ENCODE measurements at regions not wholly inside any gene's neighbourhood (a gene's known extent, or its start where the extent isn't known, plus 50 kb on each side); places are given as distances from the start of the nearest gene placed in this dataset.
"Not testable (repeated sequence)": the region's sequence is repeated elsewhere in the genome, so short reads cannot be mapped to it uniquely, and the experiment has no call there.

DNA sequence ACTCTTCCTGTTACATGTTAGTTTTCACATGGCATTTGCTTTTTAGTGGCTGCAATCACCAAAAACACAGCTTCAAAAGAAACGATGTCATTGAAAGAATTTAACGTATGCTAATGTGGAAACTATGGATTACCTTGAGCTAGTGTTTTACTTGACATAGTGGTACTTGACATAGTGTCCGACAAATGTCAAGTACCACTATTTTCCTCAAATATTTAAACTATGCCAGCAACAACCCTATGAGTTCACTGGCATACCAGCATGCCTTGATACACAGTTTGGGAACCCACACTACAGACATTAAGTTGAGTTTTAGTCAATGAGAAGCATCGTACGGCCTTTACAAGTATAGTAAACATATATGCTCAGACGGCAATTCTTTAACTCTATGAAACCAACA is 560.3 kb downstream of the GALC start:
- DNase-seq (ENCODE audit: low read depth in 3 of 3): no peak

DNA sequence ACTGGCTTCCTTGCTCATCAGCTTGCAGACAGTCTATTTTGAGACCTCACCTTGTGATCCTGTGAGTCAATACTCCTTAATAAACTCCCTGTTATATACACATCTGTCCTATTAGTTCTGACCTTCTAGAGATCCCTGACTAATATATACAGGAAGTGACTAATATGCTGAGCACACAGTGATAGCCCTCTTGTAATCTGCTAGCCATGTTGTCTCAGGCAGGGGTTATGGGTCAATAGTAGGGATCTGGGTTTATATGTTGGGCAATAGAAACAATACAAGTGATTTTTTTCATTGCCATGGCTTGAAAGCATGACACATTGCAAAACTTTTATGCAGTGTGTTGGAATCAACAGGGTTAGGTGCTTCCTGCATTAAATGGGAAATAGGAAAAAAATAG is 562.2 kb downstream of the GALC start:
- DNase-seq (ENCODE audit: low read depth in 3 of 3): no peak

DNA sequence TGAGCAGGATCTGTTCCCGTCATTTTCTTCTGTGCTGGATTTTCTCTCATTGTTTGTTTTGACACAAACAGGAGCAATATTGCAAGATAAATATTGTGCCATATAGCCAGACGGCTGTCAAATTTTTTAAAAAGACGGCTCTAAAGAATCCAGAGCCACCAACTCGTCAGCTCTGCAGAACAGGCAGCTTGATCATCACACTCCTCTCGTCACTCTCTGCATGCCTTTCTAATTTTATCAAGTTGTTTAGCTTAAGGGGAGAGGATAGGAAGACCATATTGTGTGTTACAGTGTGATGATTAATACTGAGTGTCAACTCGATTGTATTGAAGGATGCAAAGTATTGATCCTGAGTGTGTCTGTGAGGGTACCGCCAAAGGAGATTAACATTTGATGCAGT is 562.8 kb downstream of the GALC start:
- DNase-seq (ENCODE audit: low read depth in 3 of 3): no peak

DNA sequence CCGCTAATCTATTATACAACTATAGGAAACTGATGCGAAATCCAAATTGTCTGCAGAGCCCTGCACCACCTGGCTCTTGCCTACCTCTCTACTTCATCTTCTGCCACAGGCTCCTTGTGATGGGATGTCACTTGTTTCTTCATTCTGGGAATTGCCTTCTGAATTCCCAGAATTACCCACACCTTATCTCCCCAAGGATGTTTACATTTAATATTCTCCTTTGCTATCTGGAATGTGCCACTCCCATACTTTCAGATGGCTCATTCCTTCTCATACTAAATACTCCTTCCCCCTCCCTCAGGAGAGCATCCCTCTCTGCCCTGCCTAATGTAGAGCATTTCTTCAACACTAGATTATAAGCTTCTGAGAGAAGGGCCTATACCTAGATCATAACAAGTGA is 573.1 kb downstream of the GALC start:
- no peak for DNase-seq (ENCODE audit: low read depth in 3 of 3)

DNA sequence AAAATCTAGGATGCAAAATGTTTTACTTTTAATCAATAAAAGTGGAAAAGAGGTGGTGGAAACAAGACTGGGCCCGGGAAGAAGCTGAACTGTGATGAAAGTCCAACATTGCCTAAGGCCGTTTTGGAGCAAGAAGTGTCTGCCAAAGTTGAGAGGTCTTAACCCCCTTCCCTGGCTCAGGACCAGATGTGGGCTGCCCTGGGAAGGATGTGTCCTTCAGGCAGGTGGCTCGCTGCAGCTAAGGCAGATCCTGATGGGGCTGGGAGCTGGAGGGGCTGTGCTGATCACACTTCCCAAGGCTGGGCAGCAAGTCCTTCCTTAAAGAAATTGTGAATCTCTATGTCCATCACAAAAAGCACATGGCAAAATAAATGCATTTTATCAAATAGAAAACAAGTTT is 581.6 kb downstream of the GALC start:
- no peak for DNase-seq (ENCODE audit: low read depth in 3 of 3)

DNA sequence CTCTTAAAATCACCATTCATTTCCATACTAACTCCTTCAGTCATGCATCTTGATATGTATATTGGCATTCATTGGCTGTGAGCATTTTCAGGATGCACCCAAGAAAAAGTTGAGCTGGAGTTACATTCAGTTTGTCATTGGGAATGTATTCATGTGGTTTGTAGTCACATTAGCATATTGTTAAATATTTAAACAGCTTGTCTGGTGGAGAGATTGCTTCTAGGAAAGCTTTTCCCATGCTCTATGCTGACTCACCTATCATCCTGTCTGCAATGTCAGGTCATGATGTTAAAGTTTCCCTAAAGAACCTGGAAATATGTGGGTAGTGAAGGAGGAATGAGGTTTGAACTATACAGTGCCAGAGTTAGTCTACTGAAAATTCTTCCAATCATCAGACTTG is 583.6 kb downstream of the GALC start:
- DNase-seq (ENCODE audit: low read depth in 3 of 3): no peak

DNA sequence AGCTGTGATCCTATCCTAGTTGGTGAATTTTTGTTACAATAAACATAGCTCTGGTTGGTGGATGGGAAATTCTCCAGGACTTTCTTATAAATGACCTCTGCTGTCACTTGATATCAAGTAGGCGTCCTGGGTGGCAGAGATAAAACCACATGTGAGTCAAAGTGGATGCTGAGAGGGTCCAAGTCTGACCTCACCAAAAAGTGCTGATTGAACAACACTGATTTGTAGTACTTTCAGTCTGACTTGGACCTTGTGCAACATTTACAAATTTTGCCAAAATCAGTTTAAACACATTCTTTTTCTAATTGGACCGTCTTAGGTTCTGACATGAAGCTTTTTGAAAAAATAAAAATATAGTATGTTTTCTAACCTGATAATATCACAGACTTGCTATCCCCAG is 585.6 kb downstream of the GALC start:
- DNase-seq (ENCODE audit: low read depth in 3 of 3): no peak

DNA sequence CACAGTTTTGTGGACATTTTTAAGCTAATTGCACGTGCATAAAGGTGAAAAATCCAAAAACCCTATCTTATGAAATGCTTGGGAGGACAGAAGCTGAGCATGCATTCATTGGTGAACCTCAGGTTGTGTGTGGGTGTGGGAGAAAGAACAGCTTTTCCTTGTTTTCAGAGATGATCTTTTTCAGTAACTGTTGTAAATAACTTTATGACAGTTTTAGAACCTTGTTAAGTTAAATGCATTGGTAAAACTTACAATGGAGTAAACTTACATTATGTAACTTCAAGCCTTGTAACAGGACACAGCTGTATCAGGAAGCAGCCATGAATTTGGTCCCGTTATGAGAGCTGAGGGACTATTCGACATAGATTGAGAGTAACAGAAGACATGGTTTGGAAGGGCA is 587.4 kb downstream of the GALC start:
- DNase-seq (ENCODE audit: low read depth in 3 of 3): no peak

DNA sequence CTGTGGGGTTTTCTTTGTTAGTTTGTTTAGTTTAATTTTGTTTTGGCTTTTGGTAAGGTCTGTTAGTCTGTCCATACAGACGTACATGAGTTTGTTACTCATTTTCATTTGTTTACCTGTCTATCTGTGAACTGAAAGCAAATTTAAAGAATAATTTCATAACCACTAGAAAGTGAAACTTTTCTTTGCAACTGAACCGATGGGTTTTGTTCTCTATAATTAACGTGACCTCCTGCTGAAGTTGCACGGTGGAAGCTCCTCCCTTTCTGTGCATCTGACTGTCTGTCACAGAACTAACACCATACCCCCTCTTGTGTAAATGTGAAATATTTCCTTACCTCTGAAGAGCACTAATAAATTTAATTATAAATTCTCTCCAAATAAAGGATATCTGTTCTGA is 595.5 kb downstream of the GALC start:
- DNase-seq (ENCODE audit: low read depth in 3 of 3): no peak

DNA sequence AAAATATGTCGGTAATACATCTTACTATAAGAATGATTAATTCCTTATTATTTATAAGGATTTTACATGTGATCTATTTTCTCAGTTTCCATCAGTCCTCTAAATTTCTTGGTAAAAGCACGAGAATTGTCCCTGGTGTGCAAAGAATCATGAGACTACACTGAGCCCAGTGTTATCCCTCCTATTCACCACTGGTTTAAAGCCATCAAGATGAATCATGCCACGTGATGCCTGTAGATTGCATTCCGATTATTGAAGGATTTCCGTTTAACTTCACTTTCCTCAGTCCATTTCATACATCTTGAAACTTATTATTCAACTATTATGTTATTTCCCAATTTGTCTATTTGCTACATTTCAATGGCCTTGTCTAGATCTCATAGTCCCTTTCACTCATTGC is 601.9 kb downstream of the GALC start:
- DNase-seq (ENCODE audit: low read depth in 3 of 3): no peak

DNA sequence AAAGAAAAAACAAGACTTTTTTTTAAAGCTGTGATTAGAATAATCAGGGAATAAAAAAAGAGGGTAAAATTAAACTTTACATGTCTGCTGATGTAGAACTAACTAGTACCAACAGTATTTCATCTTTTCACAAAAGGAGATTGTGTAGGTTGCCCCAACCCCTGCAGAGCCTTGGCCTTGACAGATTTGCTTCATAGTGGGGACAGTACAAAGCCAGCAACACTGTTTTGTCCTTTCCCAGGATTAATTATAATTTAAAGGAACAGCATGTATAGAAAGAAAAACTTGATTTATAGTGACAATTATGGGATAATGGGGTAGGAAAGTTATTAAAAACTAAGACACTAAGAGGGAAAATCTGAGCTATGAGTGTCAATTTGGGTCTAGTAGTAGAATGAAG is 604.0 kb downstream of the GALC start:
- DNase-seq (ENCODE audit: low read depth in 3 of 3): no peak

DNA sequence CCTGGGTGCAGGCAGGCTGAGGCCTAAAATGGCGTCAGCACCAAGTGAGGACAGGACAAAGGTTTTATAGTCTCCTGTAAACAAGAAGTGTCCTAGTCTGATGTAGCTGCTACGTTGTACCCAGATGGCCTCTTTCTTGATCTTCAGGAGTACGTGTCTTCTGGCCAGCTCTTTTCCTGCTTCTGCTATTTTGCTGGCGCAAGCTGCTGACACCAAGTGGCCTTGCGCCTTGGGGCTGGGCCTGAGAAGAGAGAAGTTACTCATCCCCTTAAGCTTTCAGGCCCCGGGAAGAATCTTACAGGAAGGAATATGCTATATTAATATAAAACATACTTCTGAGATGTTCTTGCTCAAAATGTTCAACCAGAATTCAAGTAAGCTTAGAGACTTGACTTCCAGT is 605.2 kb downstream of the GALC start:
- DNase-seq (ENCODE audit: low read depth in 3 of 3): no peak

DNA sequence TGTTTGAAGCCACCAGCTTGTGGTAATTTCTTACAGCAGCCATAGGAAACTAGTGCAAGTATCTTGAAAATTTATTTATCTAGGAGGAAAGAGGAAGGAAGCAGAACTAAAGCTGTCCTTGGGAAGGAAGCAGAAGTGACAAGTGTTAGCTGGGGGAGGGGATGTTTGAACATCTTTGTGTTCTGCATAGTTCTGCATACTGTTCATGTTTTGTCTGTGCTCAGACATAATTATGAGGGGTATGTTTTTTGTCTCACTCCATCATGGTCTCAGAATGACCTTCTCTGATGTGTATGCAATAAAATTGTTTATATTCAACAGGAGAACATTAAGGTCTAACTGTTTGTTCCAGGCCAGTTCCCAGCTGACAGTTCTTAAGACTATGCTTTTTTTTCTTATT is 606.5 kb downstream of the GALC start:
- DNase-seq (ENCODE audit: low read depth in 3 of 3): no peak

DNA sequence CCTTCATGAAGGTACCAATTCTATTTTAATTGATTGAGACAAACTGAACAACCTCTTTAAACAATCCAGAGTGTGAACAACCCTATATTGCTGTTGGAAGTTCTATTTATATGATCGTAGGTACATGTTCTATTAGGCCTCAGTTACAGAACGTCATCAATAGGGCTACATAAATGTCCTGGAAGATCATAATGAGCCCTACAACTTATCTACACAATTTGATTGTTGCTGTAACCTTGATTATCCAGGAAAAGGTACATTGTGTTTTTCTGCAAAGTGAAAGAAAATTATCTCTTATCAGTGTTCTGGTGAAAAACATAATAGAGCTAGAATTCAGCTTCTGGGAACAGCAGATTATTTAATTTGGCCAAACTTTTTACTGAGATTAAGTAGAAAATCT is 612.9 kb downstream of the GALC start:
- DNase-seq (ENCODE audit: low read depth in 3 of 3): no peak

DNA sequence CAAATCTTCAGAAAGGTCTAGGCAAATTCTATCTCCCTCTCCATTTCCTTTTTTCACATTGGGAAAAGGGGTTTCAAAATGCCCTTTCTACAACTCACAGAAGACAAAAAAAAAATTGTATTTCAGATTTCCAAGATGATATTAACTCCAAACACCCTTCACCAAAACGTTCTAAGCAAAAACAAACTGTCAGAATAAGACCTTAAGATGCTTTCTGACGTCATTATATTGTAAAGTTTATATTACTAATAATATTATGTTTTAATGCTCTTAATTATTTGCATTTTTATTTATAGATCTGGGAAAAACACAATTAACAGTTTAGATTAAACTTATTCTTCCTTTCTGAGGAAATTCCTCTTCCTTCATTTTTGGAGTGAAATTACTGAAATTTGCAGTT is 624.2 kb downstream of the GALC start:
- DNase-seq (ENCODE audit: low read depth in 3 of 3): no peak

DNA sequence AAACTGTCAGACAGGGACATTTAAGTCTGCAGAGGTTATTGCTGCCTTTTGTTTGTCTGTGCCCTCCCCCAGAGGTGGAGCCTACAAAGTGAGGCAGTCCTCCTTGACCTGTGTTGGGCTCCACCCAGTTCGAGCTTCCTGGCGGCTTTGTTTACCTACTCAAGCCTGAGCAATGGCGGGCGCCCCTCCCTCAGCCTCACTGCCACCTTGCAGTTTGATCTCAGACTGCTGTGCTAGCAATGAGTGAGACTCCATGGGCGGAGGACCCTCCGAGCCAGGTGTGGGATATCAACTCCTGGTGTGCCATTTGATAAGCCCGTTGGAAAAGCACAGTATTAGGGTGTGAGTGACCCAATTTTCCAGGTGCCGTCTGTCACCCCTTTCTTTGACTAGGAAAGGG is 632.7 kb downstream of the GALC start:
- not testable (repeated sequence) for DNase-seq (ENCODE audit: low read depth in 3 of 3)

DNA sequence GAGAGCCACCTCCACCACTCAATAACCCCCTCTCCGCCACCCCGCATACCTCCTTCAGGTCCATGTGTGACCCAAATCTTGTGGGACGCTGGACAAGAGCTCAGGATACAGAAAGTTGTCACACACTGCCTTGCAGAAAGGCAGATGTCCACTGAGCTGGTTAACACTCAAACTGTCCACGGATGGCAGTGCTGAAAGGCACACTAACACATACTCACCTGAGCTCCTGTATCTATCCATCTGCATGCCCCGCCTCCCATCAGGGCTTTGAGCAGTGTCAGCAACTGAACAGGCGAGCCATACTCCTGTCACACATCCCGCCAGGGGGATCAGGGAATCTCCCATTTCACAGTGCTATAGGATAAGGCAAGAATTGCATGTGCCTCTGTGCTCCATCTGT is 642.0 kb downstream of the GALC start:
- no peak for DNase-seq (ENCODE audit: low read depth in 3 of 3)

DNA sequence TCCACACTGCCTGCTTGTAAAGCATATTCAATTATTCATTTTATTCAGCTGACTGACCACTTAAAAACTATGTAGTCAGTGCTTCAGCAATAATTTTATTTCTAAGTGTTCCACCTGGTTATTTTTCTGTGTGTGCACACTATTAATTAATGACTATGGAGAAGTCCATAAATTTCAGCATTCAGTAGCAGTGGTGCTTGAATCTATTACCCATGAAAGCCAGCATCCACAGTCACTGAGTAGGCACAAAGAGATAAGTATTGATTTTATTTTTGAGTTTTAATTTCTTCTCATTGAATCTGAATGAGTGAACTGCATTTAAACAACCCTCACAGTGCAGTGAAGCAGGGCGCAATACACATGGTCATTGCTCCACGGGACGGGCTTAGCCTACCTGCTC is 643.1 kb downstream of the GALC start:
- DNase-seq (ENCODE audit: low read depth in 3 of 3): no peak

DNA sequence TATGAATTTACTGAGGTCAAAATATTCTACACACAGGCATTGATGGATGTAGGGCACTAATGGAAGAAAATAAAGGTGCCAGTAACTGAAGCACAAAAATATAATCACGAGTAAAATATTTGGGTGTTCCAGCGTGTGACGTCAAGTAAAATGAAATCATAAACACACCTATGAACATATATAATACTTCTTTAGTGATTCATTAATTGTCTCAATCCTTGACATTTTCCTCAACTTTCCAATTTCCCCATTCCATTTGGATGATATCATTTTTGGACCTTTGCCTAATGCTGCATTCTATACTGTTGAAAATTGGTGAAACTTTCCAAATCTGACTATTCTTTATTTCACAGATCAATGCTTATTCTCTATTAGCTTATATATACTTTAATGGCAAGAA is 649.3 kb downstream of the GALC start:
- DNase-seq (ENCODE audit: low read depth in 3 of 3): no peak

DNA sequence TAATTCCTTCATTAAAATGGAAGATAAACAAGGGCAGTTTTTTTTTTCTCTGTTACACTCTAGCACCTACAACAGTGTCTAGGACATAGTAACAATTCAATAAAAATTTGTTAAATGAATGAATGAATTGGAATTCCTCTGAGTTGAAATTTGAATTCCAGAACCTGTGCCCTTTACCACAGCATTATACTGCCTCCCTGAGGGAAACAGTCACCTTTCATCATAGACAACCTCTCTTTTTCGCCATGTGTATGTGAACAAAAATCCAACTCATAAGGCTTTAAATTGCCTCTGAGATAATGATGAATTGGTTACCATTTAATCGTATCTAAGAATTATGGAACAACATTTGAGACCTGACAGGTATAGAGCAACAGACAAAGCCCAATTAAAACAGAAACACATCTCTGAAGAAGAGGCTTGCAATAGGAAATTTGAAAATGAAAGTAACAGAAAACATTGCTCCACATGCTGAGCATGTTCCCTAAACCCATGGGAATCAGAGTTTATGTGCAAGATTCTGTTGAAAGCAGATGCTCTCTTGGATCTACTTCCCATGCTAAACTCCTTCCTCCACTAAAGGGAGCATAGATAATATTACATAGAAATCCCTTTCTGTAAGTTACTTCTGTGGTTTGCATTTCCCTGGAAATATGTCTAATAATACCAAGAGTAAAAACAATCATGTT is 657.8 kb downstream of the GALC start:
- DNase-seq (ENCODE audit: low read depth in 3 of 3): no peak

DNA sequence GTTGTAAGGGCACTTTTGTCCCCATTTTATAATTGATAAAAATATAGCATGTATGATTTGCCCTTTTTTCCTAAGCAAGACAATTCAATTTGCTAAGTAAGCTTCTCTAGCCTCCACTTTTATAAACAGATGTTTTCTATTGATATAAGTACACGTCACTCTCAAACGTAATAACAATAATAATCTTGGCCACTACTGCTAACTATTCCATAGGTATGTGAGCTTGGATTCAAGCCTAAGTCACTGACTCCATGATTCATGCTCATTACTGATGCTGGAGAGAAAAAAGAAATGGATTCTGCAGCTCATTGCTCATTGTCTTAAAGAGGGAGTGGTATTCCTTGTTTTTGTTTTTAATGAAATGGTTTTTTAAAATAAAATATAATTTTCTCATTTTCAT is 661.0 kb downstream of the GALC start:
- DNase-seq (ENCODE audit: low read depth in 3 of 3): no peak

DNA sequence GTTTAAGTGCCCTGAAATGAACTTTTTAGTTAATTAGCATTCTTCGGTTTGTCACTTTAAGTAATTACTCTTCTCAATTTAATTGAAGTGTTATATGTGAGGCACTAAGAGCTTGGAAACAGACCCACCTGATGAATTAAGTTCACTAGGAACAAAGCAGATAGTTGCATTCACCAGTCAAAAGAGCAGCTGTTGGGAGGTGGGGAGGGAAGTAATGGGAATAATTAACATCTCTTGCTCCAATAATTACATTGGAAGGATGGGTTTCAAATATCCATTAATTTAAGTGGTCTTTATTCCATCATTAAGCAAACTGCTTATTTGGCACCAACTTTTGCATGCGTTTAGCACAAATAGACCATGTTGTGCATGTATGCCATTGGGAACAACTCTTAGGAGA is 667.2 kb downstream of the GALC start:
- DNase-seq (ENCODE audit: low read depth in 3 of 3): no peak

DNA sequence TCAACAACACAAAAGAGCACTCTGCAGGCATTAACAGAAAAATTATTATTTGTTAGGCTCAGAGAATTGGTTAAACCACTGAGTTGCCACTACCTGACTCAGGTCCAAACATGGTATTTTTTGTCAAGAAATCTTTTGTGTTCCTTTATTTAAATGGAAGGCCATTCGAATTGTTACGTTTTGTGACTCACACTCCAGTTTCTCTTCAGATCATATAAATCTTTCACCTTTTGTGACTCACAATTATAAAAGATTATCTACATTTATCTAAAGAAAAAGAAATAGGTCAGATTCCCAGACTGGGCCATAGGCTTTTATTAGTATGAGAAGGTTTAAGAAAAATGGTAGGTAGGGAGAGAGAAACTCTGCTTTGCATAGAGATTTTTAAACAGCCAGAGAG is 669.8 kb downstream of the GALC start:
- no peak for DNase-seq (ENCODE audit: low read depth in 3 of 3)

DNA sequence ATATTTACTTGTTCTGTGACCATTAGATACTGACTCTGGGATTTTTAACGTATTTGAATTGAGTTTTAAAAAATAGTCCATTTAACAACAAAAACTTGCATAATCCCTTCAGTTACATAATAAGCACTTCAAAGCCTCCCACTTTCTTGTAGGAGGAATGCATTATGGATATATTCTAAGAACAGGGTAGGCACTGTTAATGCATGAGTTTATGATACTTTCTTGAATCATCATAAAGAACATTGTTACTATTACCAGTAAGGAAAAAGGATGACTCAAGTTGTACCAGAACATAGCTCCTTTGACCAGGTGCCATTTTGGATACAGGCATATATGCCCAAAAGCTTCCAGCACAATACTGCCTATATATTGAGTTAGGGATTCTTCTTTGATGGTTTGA is 671.4 kb downstream of the GALC start:
- no peak for DNase-seq (ENCODE audit: low read depth in 3 of 3)

DNA sequence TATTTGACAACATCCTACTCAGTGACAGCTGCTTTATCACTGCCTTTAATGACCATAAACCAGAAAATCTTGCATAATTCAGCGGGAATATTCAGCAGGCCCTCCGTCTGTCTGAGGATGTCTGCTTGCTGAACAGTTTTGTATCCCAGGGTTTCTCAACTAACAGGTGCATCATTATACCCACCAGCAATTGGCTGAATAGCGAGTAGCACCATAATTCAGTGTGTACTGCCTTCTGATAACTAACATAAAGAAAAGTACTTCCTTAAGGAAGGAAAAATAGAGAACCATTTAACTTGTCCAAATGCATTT is 680.1 kb downstream of the GALC start:
- no peak for DNase-seq (ENCODE audit: low read depth in 3 of 3)
